ENCODE measurements at regions not wholly inside any gene's neighbourhood (a gene's known extent, or its start where the extent isn't known, plus 50 kb on each side); places are given as distances from the start of the nearest gene placed in this dataset.

DNA sequence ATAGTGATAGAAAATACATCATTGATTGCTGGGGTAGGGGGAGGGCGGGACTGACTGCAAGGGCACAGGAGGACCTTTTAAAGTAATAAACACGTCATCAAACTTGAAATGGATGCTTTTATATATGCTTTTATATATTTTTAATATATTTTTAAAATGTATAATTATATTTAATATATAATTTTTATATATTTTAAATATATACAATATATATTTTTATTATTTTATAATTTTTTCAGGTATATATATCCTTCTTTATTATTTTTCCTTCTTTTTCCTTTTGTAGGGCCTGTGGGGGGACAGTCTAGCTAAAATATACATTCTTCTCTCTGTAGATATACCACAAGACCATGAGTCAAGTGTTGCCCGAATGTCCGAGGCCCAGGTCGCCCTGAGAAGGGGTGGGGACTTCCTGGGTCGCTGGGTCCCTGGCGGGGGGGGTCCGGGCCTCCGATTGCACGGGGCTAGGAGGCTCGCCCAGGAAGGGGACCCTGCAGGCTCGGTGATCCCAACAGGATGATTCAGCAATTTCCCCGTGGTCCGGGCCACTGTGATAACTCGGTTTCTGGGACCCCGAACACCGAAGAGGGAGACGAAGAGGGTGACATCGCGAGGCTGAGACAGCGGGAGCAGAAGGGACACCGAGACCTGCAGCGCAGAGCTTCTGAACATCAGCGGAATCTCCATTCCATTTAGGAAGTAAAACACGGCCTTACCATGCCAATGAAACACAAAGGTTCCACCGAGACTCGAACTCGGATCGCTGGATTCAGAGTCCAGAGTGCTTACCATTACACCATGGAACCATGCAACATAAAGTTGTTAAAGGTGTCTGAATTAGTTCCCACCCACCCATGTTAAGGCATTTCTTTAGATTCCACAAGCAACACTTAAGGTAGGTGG lies 112.5 kb upstream of the NBPF11 start:
- no peak for TF ChIP-seq POLR2A (IDR thresholded peaks at IDR 0.05)
- TF ChIP-seq, protein P1, sequence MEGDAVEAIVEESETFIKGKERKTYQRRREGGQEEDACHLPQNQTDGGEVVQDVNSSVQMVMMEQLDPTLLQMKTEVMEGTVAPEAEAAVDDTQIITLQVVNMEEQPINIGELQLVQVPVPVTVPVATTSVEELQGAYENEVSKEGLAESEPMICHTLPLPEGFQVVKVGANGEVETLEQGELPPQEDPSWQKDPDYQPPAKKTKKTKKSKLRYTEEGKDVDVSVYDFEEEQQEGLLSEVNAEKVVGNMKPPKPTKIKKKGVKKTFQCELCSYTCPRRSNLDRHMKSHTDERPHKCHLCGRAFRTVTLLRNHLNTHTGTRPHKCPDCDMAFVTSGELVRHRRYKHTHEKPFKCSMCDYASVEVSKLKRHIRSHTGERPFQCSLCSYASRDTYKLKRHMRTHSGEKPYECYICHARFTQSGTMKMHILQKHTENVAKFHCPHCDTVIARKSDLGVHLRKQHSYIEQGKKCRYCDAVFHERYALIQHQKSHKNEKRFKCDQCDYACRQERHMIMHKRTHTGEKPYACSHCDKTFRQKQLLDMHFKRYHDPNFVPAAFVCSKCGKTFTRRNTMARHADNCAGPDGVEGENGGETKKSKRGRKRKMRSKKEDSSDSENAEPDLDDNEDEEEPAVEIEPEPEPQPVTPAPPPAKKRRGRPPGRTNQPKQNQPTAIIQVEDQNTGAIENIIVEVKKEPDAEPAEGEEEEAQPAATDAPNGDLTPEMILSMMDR (IDR thresholded peaks at IDR 0.05): no peak
